ENCODE measurements at regions not wholly inside any gene's neighbourhood (a gene's known extent, or its start where the extent isn't known, plus 50 kb on each side); places are given as distances from the start of the nearest gene placed in this dataset.

DNA sequence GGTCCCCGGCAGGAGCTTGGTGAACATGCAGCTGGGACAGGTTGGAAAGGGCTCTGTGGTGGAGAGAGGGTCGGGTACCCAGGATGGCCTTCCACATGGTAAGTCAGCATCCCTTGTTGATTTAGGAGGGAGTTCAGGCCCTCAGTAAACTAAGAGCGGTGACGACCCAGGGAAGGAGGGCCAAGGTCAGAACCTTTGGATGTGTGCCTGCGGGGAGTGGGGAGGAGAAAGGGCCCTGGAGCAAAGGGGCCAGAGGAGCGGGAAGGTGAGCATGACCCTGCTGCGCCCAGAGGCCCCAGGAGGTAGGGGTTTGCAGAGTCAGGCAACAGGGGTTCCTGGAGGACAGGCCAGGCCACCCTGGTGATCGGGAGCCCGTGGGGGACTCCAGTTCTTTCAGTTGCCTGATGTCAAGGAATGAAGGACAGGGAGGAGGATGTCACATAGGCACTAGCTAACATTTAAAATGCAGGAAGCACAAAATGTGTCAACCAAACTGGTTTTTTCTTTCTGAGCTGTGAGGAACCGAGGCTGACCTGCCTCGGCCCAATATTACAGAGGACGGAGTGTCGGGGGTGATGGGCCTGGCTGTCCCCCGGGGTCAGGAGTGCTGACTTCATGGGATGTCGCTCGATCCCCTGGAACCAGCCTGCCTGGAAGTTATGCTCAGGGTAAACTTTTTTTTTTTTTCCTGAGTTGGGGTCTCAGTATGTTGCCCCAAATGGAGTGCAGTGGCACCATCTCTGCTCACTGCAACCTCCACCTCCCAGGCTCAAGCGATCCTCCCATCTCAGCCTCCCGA lies 117.4 kb upstream of the SLC45A1 start (continued):
- peak; percentile 83 for TF ChIP-seq RERE (CRISPR knock-in tag; IDR thresholded peaks at IDR 0.05; ENCODE audit: low read depth)
- TF ChIP-seq, protein P1, sequence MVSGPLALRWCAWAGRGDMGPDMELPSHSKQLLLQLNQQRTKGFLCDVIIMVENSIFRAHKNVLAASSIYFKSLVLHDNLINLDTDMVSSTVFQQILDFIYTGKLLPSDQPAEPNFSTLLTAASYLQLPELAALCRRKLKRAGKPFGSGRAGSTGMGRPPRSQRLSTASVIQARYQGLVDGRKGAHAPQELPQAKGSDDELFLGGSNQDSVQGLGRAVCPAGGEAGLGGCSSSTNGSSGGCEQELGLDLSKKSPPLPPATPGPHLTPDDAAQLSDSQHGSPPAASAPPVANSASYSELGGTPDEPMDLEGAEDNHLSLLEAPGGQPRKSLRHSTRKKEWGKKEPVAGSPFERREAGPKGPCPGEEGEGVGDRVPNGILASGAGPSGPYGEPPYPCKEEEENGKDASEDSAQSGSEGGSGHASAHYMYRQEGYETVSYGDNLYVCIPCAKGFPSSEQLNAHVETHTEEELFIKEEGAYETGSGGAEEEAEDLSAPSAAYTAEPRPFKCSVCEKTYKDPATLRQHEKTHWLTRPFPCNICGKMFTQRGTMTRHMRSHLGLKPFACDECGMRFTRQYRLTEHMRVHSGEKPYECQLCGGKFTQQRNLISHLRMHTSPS (CRISPR knock-in tag; IDR thresholded peaks at IDR 0.05; ENCODE audit: low read depth) = peak; percentile 44; the same call in 1 of the 2 replicates
- TF ChIP-seq ZNF569 (CRISPR knock-in tag; IDR thresholded peaks at IDR 0.05; ENCODE audit: borderline replicate concordance) = no peak
- peak; percentile 31; the same call in 1 of the 2 replicates for TF ChIP-seq YEATS2 (CRISPR knock-in tag; IDR thresholded peaks at IDR 0.05; ENCODE audit: borderline replicate concordance)
- no peak for TF ChIP-seq ZNF180 (CRISPR knock-in tag; IDR thresholded peaks at IDR 0.05; ENCODE audit: borderline replicate concordance, low read depth)
- TF ChIP-seq ZSCAN9 (CRISPR knock-in tag; IDR thresholded peaks at IDR 0.05; ENCODE audit: borderline replicate concordance) = peak; percentile 37; the same call in 1 of the 2 replicates
- TF ChIP-seq TOE1 (CRISPR knock-in tag; IDR thresholded peaks at IDR 0.05) = no peak
- peak; percentile 62; the same call in 1 of the 2 replicates for TF ChIP-seq MIXL1 (CRISPR knock-in tag; IDR thresholded peaks at IDR 0.05)
- TF ChIP-seq FLYWCH1 (CRISPR knock-in tag; IDR thresholded peaks at IDR 0.05) = no peak
- TF ChIP-seq FOSL1 (CRISPR knock-in tag; IDR thresholded peaks at IDR 0.05; ENCODE audit: borderline replicate concordance) = no peak
- no peak for TF ChIP-seq TP53 (CRISPR knock-in tag; conservative IDR thresholded peaks at IDR 0.05)
- no peak for TF ChIP-seq ZNF724P (CRISPR knock-in tag; IDR thresholded peaks at IDR 0.05; ENCODE audit: borderline replicate concordance)
- 0 out of 2 replicates have a peak, but pooled peaks have one; percentile 54 for TF ChIP-seq ZMAT3 (CRISPR knock-in tag; conservative IDR thresholded peaks at IDR 0.05)
- no peak for TF ChIP-seq PLSCR1 (CRISPR knock-in tag; IDR thresholded peaks at IDR 0.05; ENCODE audit: borderline replicate concordance)
- TF ChIP-seq ATF7-NPFF (CRISPR knock-in tag; IDR thresholded peaks at IDR 0.05; ENCODE audit: low read depth) = no peak
- TF ChIP-seq RBFOX2 (IDR thresholded peaks at IDR 0.05; ENCODE audit: low read depth, low read length) = no peak
- TF ChIP-seq, protein P2, sequence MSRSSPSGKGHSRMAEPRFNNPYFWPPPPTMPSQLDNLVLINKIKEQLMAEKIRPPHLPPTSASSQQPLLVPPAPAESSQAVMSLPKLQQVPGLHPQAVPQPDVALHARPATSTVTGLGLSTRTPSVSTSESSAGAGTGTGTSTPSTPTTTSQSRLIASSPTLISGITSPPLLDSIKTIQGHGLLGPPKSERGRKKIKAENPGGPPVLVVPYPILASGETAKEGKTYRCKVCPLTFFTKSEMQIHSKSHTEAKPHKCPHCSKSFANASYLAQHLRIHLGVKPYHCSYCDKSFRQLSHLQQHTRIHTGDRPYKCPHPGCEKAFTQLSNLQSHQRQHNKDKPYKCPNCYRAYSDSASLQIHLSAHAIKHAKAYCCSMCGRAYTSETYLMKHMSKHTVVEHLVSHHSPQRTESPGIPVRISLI (CRISPR knock-in tag; IDR thresholded peaks at IDR 0.05; ENCODE audit: borderline replicate concordance) = peak; percentile 53; the same call in 1 of the 2 replicates
- TF ChIP-seq ZNF550 (CRISPR knock-in tag; IDR thresholded peaks at IDR 0.05; ENCODE audit: borderline replicate concordance) = no peak
- TF ChIP-seq POLR2AphosphoS5 (IDR thresholded peaks at IDR 0.05; ENCODE audit: low read depth, low read length) = no peak
- TF ChIP-seq KLF12 (CRISPR knock-in tag; IDR thresholded peaks at IDR 0.05; ENCODE audit: borderline replicate concordance) = no peak
- no peak for TF ChIP-seq ZNF577 (CRISPR knock-in tag; IDR thresholded peaks at IDR 0.05; ENCODE audit: borderline replicate concordance, low read depth)
